Hepatocyte (in vitro differentiated cells): ENCODE measurements at regions not wholly inside any gene's neighbourhood (a gene's known extent, or its start where the extent isn't known, plus 50 kb on each side); places are given as distances from the start of the nearest gene placed in this dataset.

Experiments
- DNase-seq: peaks from one replicate; pipeline ENCODE4 v3.0.0-alpha.2; 2016; ENCODE audit warnings: low spot score
- H2AFZ ChIP-seq: fragments of 200-600 bp; sonication (generic); 2 replicates; pipeline ENCODE4 v1.6.0; 2016; ENCODE audit warnings: antibody characterized with exemption, mild to moderate bottlenecking
- H3K27ac ChIP-seq: fragments of 200-600 bp; sonication (generic); 2 replicates; pipeline ENCODE4 v1.5.1; 2016; ENCODE audit warnings: mild to moderate bottlenecking
- H3K27me3 ChIP-seq: fragments of 200-600 bp; sonication (generic); 2 replicates; pipeline ENCODE4 v1.6.1; 2016
- H3K36me3 ChIP-seq: fragments of 200-600 bp; sonication (generic); replicated peaks from 2 replicates; pipeline ENCODE4 v1.5.1; 2016; ENCODE audit warnings: low read depth; ENCODE audit not compliant: insufficient read depth
- H3K4me1 ChIP-seq: fragments of 200-600 bp; sonication (generic); 2 replicates; pipeline ENCODE4 v1.5.1; 2016; ENCODE audit warnings: mild to moderate bottlenecking, moderate library complexity; ENCODE audit not compliant: insufficient read depth
- H3K4me2 ChIP-seq: fragments of 200-600 bp; sonication (generic); 2 replicates; pipeline ENCODE4 v1.6.0; 2016
- H3K4me3 ChIP-seq: fragments of 200-600 bp; sonication (generic); 2 replicates; pipeline ENCODE4 v1.5.1; 2016; ENCODE audit warnings: mild to moderate bottlenecking
- H3K79me2 ChIP-seq: fragments of 200-600 bp; sonication (generic); 2 replicates; pipeline ENCODE4 v1.6.0; 2017; ENCODE audit warnings: mild to moderate bottlenecking
- H3K9me2 ChIP-seq: fragments of 200-600 bp; sonication (generic); replicated peaks from 2 replicates; pipeline ENCODE4 v1.6.0; 2017; ENCODE audit warnings: mild to moderate bottlenecking; ENCODE audit not compliant: insufficient read depth
- H3K9me3 ChIP-seq: fragments of 200-600 bp; sonication (generic); 2 replicates; pipeline ENCODE4 v1.5.1; 2016; ENCODE audit warnings: low read depth, mild to moderate bottlenecking
- H4K20me1 ChIP-seq: fragments of 200-600 bp; sonication (generic); 2 replicates; pipeline ENCODE4 v1.6.0; 2016; ENCODE audit warnings: mild to moderate bottlenecking; ENCODE audit not compliant: insufficient read depth, poor library complexity, severe bottlenecking
- EZH2 ChIP-seq: fragments of 200-600 bp; sonication (generic); IDR thresholded peaks from 2 replicates; pipeline ENCODE4 v1.6.1; 2016; ENCODE audit warnings: antibody characterized with exemption, mild to moderate bottlenecking, borderline replicate concordance
- EZH2phosphoT487 ChIP-seq: fragments of 200-600 bp; sonication (generic); IDR thresholded peaks from one replicate; pipeline ENCODE4 v1.6.1; 2018; ENCODE audit warnings: antibody characterized with exemption, mild to moderate bottlenecking, low read depth, moderate library complexity; ENCODE audit not compliant: unreplicated experiment, severe bottlenecking
- WGBS: methylation state at CpG from one replicate; pipeline ENCODE4 v1.1.6; 2016; ENCODE audit warnings: low lambda C conversion rate; ENCODE audit errors: missing lambda C conversion rate; 5-methylcytosine and 5-hydroxymethylcytosine counted together
- TF ChIP-seq, protein P1 (sequence below): fragments of 200-600 bp; sonication (generic); IDR thresholded peaks from 2 replicates; pipeline ENCODE4 v1.5.1; 2016; ENCODE audit warnings: antibody characterized with exemption, mild to moderate bottlenecking; ENCODE audit not compliant: poor library complexity

DNA sequence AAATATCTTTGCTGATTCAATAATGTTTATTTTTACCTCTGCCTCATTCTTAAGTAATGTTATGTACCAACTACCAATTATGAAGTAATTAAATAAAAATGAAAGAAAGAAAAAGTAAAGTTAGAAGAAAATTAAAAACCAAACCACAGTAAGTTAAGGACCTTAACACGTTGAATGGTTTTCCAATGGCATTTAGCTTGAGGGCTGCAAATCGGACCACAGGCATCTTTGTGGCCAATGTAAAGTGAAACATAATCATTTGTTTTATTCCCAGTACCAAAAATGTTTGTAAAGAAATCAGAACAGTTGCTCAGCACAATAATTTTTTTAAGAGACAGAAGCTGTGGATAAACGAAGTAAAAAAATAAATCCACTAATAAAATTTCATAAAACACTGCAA, 1455.5 kb upstream of the ZEB2 start:
- no peaks in the 10 kb centered on the region for H3K79me2 ChIP-seq
- no peaks in the 10 kb centered on the region for H3K4me1 ChIP-seq
- no peak for TF ChIP-seq EZH2
- TF ChIP-seq, protein P1, sequence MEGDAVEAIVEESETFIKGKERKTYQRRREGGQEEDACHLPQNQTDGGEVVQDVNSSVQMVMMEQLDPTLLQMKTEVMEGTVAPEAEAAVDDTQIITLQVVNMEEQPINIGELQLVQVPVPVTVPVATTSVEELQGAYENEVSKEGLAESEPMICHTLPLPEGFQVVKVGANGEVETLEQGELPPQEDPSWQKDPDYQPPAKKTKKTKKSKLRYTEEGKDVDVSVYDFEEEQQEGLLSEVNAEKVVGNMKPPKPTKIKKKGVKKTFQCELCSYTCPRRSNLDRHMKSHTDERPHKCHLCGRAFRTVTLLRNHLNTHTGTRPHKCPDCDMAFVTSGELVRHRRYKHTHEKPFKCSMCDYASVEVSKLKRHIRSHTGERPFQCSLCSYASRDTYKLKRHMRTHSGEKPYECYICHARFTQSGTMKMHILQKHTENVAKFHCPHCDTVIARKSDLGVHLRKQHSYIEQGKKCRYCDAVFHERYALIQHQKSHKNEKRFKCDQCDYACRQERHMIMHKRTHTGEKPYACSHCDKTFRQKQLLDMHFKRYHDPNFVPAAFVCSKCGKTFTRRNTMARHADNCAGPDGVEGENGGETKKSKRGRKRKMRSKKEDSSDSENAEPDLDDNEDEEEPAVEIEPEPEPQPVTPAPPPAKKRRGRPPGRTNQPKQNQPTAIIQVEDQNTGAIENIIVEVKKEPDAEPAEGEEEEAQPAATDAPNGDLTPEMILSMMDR = no peak
- no peak for TF ChIP-seq EZH2phosphoT487
- H3K36me3 ChIP-seq = no peaks in the 10 kb centered on the region
- no peak overlapping the region for H3K4me3 ChIP-seq
- 47% methylated on average over 3 of the region's 3 CpGs for WGBS
- no peaks in the 10 kb centered on the region for H3K9me3 ChIP-seq
- H3K4me2 ChIP-seq = no peak overlapping the region
- H3K27me3 ChIP-seq = no peaks in the 10 kb centered on the region
- no peaks in the 10 kb centered on the region for H3K9me2 ChIP-seq
- H3K27ac ChIP-seq = no peak overlapping the region
- no peak overlapping the region for H2AFZ ChIP-seq
- no peak for DNase-seq
- H4K20me1 ChIP-seq = no peaks in the 10 kb centered on the region

DNA sequence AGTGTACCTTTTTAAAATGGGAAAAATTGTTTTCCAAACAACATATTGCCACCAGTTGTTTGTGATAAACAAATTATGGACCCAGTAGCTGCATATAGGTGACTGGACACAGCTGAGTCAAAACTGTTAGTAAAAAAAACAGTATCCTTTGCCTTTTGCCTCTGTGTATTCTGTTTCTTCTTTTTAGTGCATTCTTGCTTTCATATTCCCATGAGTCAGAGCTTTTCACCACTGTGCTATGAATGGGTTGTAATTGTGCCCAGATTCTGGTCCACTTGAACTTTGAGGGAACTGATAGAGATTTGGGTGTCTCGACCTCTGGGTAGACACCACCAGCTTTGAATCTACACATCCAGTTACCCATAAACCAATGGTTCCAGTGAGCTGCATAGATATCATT, 1441.9 kb upstream of the ZEB2 start:
- H4K20me1 ChIP-seq = no peaks in the 10 kb centered on the region
- H3K27me3 ChIP-seq = no peaks in the 10 kb centered on the region
- H3K9me2 ChIP-seq = no peaks in the 10 kb centered on the region
- TF ChIP-seq EZH2 = no peak
- TF ChIP-seq EZH2phosphoT487 = no peak
- TF ChIP-seq, protein P1 = no peak
- H3K79me2 ChIP-seq = no peaks in the 10 kb centered on the region
- no peak for DNase-seq
- no peak overlapping the region for H3K27ac ChIP-seq
- H2AFZ ChIP-seq = no peak overlapping the region
- no peaks in the 10 kb centered on the region for H3K36me3 ChIP-seq
- no peaks in the 10 kb centered on the region for H3K9me3 ChIP-seq
- H3K4me2 ChIP-seq = no peak overlapping the region
- WGBS = 81% methylated on average over 1 of the region's 1 CpG
- H3K4me3 ChIP-seq = no peak overlapping the region
- no peaks in the 10 kb centered on the region for H3K4me1 ChIP-seq

DNA sequence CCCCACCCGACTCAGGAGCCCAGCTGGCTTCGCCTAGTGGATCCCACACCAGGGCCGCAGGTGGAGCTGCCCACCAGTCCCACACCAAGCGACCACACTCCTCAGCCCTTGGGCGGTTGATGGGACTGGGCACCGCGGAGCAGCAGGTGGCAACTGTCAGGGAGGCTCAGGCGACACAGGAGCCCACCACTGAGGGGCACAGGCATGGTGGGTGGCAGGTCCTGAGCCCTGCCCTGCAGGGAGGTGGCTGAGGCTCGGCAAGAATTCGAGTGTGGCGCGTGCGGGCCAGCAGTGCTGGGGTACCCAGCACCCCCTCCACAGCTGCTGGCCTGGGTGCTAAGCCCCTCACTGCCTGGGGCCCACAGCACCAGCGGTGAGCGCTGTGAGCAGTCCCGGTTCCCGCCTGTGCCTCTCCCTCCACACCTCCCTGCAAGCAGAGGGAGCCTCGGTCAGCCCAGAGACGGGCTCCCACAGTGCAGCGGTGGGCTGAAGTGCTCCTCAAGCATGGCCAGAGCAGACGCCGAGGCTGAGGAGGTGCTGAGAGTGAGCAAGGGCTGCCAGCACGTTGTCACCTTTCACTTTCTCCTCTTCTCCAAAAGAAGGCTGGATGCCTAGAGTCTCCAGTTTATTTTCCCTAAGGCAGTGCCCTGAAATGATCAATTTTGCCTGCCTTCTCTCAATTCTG, 1440.7 kb upstream of the ZEB2 start:
- WGBS = 98% methylated on average over 23 of the region's 23 CpGs

More for the DNA sequence above, 1440.7 kb upstream of the ZEB2 start:
- Histone ChIP-seq H3K4me3 (no peak overlapping the region), H3K79me2 (no peaks in the 10 kb centered on the region), H3K27me3 (no peaks in the 10 kb centered on the region), H3K9me3 (no peaks in the 10 kb centered on the region), H2AFZ (no peak overlapping the region), H3K9me2 (no peaks in the 10 kb centered on the region), H4K20me1 (no peaks in the 10 kb centered on the region), H3K4me1 (no peaks in the 10 kb centered on the region), H3K27ac (no peak overlapping the region), H3K36me3 (no peaks in the 10 kb centered on the region), H3K4me2 (no peak overlapping the region)
- DNase-seq = no peak
- TF ChIP-seq, protein P1 = no peak
- TF ChIP-seq EZH2 = no peak
- no peak for TF ChIP-seq EZH2phosphoT487
